GM19025 (cell line): ENCODE measurements at regions not wholly inside any gene's neighbourhood (a gene's known extent, or its start where the extent isn't known, plus 50 kb on each side); places are given as distances from the start of the nearest gene placed in this dataset.
"Not testable (repeated sequence)": the region's sequence is repeated elsewhere in the genome, so short reads cannot be mapped to it uniquely, and the experiment has no call there.

ENCODE experiments used
- ATAC-seq: cut with Tn5 transposase; IDR thresholded peaks from one replicate; pipeline ENCODE4 v1.9.1; 2021; ENCODE audit warnings: mild to moderate bottlenecking, low read depth, moderate library complexity; ENCODE audit not compliant: unreplicated experiment

DNA sequence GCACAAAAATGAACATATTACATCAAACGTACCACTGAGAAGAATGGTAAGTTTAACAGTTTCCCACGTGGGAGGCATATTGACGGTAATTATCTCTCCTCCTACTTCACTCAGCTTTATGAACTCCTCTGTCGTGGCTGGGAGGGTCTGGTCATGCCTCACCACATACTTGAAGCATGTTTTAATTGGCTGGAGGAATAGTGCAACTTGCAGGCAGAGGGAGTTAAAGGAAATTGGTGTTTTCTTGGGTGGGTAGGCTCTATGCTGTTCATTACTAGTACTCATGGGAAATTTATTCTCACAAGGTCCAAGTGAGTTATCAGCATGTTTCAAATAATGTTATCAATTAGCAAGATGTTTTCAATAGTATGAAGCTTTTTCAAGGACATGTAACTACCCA is 767.0 kb downstream of the PLCL1 start:
- ATAC-seq = no peak

- no peak for ATAC-seq
These were observed 753.8 kb downstream of the PLCL1 start for GRCh38 chr2:198558176-198558575.

DNA sequence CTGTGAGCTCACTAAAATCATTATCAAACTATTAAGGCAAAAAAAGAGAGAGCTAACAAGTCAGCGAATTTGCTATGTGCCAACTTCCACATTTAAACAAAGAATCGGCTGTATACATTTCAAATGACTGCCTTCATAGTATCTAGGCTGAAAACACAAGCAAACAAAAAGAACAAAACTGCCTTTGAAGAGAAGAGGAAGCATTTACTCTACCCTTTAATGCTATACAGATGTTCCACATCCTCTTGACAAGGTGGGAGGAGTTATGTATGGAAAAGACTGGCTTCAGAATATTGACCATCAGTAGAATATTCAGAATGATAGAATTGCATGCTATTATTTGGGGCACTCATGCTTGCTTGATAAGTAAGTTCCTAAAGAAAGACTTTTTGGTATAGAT is 741.7 kb downstream of the PLCL1 start:
- ATAC-seq = no peak

- no peak for ATAC-seq
These were observed 741.0 kb downstream of the PLCL1 start for GRCh38 chr2:198545411-198545810.

- ATAC-seq = no peak
These were observed 740.1 kb downstream of the PLCL1 start for GRCh38 chr2:198544461-198544860.

DNA sequence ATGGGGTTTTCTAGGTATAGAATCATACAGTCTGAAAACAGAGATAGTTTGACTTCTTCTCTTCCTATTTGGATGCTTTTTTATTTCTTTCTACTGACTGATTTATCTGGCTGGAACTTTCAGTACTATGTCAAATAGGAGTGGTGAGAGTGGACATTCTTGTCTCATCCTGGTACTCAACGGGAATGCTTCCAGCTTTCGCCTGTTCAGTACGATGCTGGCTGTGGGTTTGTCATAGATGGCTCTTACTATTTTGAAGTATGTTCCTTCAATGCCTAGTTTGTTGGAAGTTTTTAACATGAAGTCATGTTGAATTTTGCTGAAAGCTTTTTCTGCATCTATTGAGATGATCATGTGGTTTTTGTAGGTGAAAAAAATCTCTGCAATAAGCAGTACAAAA is 730.4 kb downstream of the PLCL1 start:
- ATAC-seq = no peak

DNA sequence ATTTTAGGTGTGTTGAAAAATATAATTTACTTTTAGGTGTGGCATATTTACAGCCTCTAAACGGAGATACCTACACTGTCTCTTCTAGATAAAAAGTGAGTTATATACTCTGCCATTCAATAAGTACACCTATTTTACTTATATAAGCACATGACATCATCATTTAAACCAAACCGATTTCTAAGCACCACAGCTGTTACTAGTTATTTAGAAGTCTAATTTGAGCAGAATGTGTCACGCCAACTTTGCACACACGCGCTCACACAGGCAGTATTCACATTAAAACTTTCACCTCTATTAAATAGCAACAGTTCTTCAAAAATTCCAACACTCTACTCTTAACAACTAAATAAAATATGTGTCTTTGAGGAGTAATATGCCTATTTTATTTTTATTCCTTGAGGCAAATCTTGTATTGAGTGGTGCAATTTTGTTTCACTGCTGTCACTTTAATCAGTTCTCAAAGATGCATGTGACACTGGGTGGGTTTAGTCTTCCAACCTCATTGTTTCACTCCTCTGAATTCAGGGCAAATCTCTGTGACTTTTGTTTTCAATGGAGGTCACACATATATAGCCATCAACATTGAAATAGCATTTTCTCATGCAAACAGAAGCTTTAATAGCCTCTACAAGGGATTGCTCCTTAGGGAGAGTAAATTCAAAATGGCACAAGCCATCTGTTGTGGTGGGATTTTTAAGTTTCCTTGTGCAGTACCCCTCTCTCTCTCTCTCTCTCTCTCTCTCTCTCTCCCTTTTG is 721.0 kb downstream of the PLCL1 start:
- ATAC-seq = no peak

DNA sequence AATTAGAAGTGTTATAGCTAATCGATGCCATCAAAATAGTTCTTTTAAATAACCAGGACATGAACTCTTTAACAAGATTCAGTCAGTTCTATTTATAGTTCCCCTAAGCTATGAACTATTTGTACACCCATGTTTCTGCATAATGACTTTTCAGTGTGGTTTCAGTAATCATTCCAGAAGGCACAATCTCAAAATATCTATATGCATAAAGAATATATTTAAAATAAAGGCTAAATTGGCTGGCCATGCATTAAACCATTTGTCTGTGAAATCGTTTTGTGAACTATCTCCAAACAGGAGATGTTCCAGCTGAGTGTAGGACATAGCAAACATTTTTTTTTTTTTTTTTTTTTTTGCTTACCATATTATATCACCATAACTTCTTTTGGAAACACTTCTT is 719.3 kb downstream of the PLCL1 start:
- no peak for ATAC-seq

DNA sequence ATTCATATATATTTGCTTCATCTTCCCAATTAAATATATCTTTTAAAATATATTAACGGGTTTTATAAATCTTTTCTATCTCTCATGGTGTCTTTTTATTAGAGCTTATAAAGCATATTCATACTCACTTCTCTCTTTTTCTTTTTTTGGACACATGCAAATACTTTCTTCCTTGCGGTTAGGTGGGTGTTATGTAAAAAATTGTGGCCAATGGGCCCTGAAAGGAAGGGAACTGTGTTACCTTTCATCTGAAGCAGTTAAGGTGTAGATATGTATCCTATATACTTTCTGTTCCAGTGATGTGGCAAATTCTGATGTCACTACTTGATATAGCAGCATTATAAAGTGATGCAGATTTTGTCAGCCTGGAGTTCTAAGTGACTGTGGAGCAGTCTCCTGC is 714.5 kb downstream of the PLCL1 start:
- no peak for ATAC-seq

DNA sequence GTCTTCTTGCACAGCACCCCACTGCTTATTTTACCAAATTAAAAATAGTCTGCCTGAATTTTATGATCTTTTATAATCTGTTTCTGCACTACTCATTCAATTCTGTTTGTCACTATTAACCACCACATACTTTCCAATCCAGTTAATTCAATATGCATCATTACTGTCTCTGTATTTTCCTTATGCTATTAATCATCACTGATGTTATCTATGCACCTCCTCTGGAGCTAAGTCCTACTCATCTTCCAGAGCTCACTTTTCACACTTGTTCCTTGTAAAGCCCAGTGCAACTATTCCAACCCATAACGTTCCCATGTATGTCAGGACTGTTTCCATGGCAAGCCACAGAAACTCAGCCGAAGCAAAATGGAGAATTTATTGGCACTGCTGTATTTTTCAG is 713.6 kb downstream of the PLCL1 start:
- no peak for ATAC-seq

DNA sequence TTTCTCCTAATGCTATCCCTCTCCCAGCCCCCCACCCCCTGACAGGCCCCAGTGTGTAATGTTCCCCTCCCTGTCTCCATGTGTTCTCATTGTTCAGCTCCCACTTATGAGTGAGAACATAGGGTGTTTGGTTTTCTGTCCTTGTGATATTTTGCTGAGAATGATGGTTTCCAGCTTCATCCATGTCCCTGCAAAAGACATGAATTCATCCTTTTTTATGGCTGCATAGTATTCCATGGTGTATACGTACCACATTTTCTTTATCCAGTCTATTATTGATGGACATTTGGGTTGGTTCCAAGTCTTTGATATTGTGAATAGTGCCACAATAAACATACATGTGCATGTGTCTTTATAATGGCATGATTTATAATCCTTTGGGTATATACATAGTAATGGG is 704.2 kb downstream of the PLCL1 start:
- ATAC-seq = not testable (repeated sequence)

- ATAC-seq = no peak
These were observed 695.1 kb downstream of the PLCL1 start for GRCh38 chr2:198499539-198499938.

DNA sequence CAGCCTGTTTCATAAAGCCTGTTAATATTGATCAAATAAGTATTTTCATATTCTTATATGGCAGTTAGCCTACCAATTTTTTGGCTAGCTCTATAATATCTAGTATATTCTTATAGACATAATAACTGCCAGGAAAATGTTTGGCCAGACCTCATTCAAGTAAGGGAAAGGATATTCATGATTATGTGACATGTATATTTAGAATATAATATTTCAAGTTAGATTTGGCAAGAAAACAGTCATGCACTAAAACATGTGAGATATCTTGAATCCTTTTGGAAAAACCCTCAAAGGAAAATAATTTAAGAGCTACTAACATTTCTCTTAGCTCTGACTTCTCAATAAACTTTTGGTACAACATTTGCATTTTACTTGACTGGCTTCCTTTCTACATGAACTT is 694.1 kb downstream of the PLCL1 start:
- ATAC-seq = no peak

GRCh38 chr2:198498048-198498447 is 693.7 kb downstream of the PLCL1 start:
- no peak for ATAC-seq

DNA sequence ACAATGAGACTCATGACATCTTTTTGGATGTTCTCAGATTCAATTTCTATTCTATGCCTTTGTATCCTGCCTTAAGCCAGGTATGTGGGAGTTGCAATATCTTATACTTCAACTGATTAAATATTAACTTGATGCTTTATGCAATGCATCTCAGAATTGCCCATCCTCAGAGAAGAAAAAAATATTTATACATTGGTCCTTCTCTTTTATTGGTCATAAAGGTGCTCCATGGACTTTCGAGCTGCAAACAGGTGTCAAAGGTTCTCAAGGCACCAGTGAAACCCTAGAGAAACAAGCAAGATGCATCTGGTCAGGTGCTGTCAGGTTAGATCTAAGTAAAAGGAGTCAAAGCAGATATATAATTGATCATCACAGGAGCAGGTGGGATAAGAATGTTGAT is 690.5 kb downstream of the PLCL1 start:
- no peak for ATAC-seq

GRCh38 chr2:198490748-198491147 is 686.4 kb downstream of the PLCL1 start:
- no peak for ATAC-seq

- no peak for ATAC-seq
These were observed 684.6 kb downstream of the PLCL1 start for GRCh38 chr2:198488964-198489363.

DNA sequence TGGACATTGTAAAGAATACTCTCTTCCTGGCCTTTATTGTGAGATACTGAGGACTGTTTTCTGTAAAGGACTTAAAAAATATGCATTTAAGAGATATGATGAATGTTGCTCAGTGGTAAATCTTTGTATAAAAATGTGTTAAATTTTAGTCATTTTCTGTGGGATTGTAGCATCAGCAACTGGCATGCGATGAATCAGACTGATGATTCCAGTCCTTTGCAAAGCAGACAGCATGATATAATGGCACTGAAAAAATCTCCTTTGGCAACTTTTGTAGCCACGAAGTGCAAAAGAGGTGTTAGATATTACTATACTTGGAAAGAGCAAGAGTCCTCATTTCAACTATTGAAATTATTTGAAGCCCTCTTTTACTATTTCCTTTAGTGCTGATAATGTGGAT is 678.7 kb downstream of the PLCL1 start:
- no peak for ATAC-seq

DNA sequence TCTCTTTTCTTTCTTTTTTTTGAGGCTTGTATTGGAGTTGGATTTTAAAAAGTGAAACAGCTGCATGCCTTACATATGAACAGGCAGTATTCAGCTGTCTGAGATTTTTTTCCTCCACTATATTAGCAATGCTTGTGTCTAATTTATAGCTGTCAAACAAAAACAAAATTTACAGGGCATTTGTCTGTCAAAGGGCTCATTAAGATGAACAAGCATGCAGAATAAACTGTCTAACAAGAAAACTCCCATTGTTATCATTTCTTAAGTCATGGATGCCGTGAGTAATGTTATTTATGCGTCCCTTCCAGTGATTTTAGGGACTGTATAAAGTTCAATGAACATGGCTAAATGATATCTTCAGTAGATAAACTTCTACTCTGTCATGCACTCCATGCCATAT is 674.7 kb downstream of the PLCL1 start:
- no peak for ATAC-seq

- no peak for ATAC-seq
These were observed 674.0 kb downstream of the PLCL1 start for GRCh38 chr2:198478361-198478760.

DNA sequence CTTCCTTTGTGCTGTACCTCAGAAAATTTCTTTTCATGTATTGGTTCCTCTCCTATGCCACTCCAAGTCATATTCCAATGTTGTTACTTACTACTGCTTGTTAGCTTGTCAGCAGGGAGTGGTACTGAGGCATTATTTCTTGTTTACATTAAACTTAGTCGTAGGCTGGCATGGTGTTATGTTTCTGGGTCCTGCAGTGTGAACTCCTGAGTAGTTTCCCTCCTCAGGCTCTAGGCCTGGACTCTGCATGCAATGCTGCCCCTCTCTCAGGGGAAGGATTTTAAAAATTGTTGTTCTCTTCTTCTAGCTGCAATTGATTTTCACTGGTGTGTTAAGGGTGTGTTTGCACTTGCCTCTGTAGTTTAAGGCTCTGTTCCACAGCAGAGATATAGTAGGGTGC is 671.6 kb downstream of the PLCL1 start:
- no peak for ATAC-seq

DNA sequence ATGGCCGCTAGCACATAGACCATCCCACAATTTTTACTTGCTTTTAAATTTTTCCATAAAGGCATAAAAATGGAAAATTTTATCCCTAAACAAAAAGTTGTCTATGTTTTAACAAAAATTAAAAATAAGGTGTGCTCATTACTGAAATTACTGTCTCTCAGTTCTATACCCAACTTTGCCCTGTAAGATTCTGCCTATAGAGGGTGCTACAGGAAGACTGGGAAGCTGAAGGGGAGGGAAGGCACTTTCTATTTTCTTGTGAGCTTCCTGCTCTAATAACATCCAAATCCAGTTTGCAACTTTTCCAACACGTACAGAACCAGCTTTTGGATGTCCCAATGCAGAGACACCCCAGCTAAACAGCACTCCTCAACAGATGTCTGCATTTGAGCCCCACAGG is 666.9 kb downstream of the PLCL1 start:
- no peak for ATAC-seq

DNA sequence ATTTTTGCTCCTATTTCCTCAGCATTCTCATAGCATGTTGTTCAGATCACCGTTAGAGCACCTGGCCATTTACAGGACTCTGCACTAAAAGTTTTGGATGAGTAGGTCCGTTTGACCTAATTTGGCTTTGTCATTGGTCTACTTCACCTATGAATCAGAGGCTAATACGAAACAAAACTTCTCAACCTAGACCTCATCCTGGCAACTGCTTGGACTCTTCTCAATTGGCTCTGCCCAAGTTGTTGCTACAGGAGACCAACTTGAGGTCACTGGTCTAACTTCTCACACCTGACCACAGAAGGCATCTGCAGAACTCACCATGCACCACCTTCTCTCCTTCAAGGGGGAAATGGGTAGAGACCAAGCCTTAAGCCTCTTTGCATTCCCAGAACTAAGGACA is 663.7 kb downstream of the PLCL1 start:
- no peak for ATAC-seq
